Kidney (tissue), 13 donors: ENCODE measurements at regions not wholly inside any gene's neighbourhood (a gene's known extent, or its start where the extent isn't known, plus 50 kb on each side); places are given as distances from the start of the nearest gene placed in this dataset.
A peak's percentile ranks its signal among the peaks of the same experiment; 100 is the strongest.
"Not testable (repeated sequence)": the region's sequence is repeated elsewhere in the genome, so short reads cannot be mapped to it uniquely, and the experiment has no call there.

ENCODE experiments used
- DNase-seq, 5 donors: peaks; one replicate each; pipeline ENCODE4 v3.0.0-alpha.2; 2013 to 2020
- FAIRE-seq: peaks from 2 replicates; lab custom pipeline; 2012; peaks lifted over from hg19 to GRCh38; lab: Jason Lieb, UNC
- H3K27ac ChIP-seq, 2 donors: one replicate each; pipeline ENCODE4 v1.7.0; 2013; ENCODE audit warnings: low read depth in 2 of 2, low read length in 2 of 2, inconsistent platforms in 1 of 2
- H3K27me3 ChIP-seq: one replicate; pipeline ENCODE4 v1.7.1; 2013; ENCODE audit warnings: low read length, inconsistent platforms; ENCODE audit not compliant: control insufficient read depth, insufficient read depth
- H3K36me3 ChIP-seq, 3 donors: one replicate each; pipeline versions ENCODE4 v1.7.0 to v1.7.1; 2013; ENCODE audit warnings: low read length in 3 of 3, control low read depth in 1 of 3, inconsistent platforms in 1 of 3; ENCODE audit not compliant: insufficient read depth in 3 of 3, control insufficient read depth in 2 of 3
- H3K4me1 ChIP-seq, 3 donors: one replicate each; pipeline versions ENCODE4 v1.7.0 to v1.7.1; 2013; ENCODE audit warnings: low read length in 3 of 3, inconsistent platforms in 1 of 3, low read depth in 1 of 3; ENCODE audit not compliant: control insufficient read depth in 2 of 3, insufficient read depth in 2 of 3
- H3K4me3 ChIP-seq, 3 donors: one replicate each; pipeline versions ENCODE4 v1.7.0 to v1.8.1; 2013; ENCODE audit warnings: low read length in 3 of 3, control low read depth in 1 of 3, inconsistent platforms in 1 of 3
- H3K9ac ChIP-seq, 3 donors: one replicate each; pipeline versions ENCODE4 v1.7.0 to v1.7.1; 2013; ENCODE audit warnings: low read length in 3 of 3, control low read depth in 1 of 3, inconsistent platforms in 1 of 3
- H3K9me3 ChIP-seq, 3 donors: one replicate each; pipeline versions ENCODE4 v1.7.0 to v1.7.1; 2013; ENCODE audit warnings: low read length in 3 of 3, control low read depth in 1 of 3, inconsistent platforms in 1 of 3; ENCODE audit not compliant: control insufficient read depth in 2 of 3, insufficient read depth in 1 of 3
- CTCF ChIP-seq: IDR thresholded peaks from 3 replicates; pipeline ENCODE4 v1.5.1; 2012; ENCODE audit warnings: mild to moderate bottlenecking, moderate library complexity, borderline replicate concordance; ENCODE audit not compliant: insufficient read depth; ENCODE audit errors: extremely low read depth
- intact Hi-C: fragments of 100-400 bp; cut with DNase I; formaldehyde crosslinking; loops from one replicate; pipeline ENCODE4 v1.11.1; 2022
- donor health status: control.
- donor health status: control.
- donor health status: control.
- donor health status: control.
- donor health status: control.
- donor health status: DM: yes; HTN: yes; CAD: no.
- donor health status: Normal renal cell carcinoma (clear cell type).

GRCh38 chr12:94839347-94839746 is 164.2 kb downstream of the NDUFA12 start:
- Histone ChIP-seq H3K27ac (no peak overlapping the region), H3K9me3 (no peaks in the 10 kb centered on the region), H3K36me3 (no peaks in the 10 kb centered on the region), H3K9ac (no peak overlapping the region), H3K27me3 (no peaks in the 10 kb centered on the region), H3K4me3 (no peak overlapping the region), H3K4me1 (no peaks in the 10 kb centered on the region)
- no peak for DNase-seq
- intact Hi-C loops = no loop called here
- FAIRE-seq = no peak
- no peak for TF ChIP-seq CTCF

GRCh38 chr12:94836952-94837670 is 166.4 kb downstream of the NDUFA12 start:
- DNase-seq, H3K4me3 ChIP-seq, H3K4me1 ChIP-seq, H3K9ac ChIP-seq, H3K27ac ChIP-seq, FAIRE-seq, H3K9me3 ChIP-seq, H3K36me3 ChIP-seq, intact Hi-C loops, H3K27me3 ChIP-seq: not testable (repeated sequence)

- no peaks in the 10 kb centered on the region for H3K9me3 ChIP-seq
- H3K4me3 ChIP-seq = no peak overlapping the region
- no peak for FAIRE-seq
- H3K27ac ChIP-seq = no peak overlapping the region
- intact Hi-C loops = no loop called here
- no peak for TF ChIP-seq CTCF
- H3K27me3 ChIP-seq = no peaks in the 10 kb centered on the region
- no peak for DNase-seq
- no peaks in the 10 kb centered on the region for H3K36me3 ChIP-seq
- H3K9ac ChIP-seq = no peak overlapping the region
- H3K4me1 ChIP-seq = no peaks in the 10 kb centered on the region
These were observed 169.4 kb downstream of the NDUFA12 start for GRCh38 chr12:94834036-94834625.

GRCh38 chr12:94832780-94833681 is 170.5 kb downstream of the NDUFA12 start:
- DNase-seq = peak in 4 of 5 donors; percentile 57 to 76 (median 66)

More at GRCh38 chr12:94832780-94833681, 170.5 kb downstream of the NDUFA12 start:
- H3K4me1 ChIP-seq = no peaks in the 10 kb centered on the region
- H3K27ac ChIP-seq = no peak overlapping the region
- no peaks in the 10 kb centered on the region for H3K36me3 ChIP-seq
- no peaks in the 10 kb centered on the region for H3K27me3 ChIP-seq
- intact Hi-C loops = no loop called here
- TF ChIP-seq CTCF = no peak
- no peak for FAIRE-seq
- H3K9me3 ChIP-seq = no peaks in the 10 kb centered on the region
- H3K9ac ChIP-seq = no peak overlapping the region
- no peak overlapping the region for H3K4me3 ChIP-seq
